CD8-positive, alpha-beta memory T cell (primary cell): ENCODE measurements at regions not wholly inside any gene's neighbourhood (a gene's known extent, or its start where the extent isn't known, plus 50 kb on each side); places are given as distances from the start of the nearest gene placed in this dataset.
"Not testable (repeated sequence)": the region's sequence is repeated elsewhere in the genome, so short reads cannot be mapped to it uniquely, and the experiment has no call there.

ENCODE experiments used
- CTCF ChIA-PET: fragments of 350-600 bp; sonication (Branson Sonifier 250); formaldehyde crosslinking; loops from one replicate; lab custom pipeline; 2021; ENCODE audit warnings: antibody characterized with exemption; lab: Charles Lee
- POLR2A ChIA-PET: fragments of 350-600 bp; sonication (Branson Sonifier 250); formaldehyde crosslinking; loops from one replicate; lab custom pipeline; 2021; ENCODE audit warnings: antibody characterized with exemption; lab: Charles Lee
- DNase-seq, 5 donors: peaks; one replicate each; pipeline versions ENCODE4 v3.0.0 to v3.0.0-alpha.2; 2020 to 2022; ENCODE audit warnings: mixed read lengths in 1 of 5
- H3K27ac ChIP-seq: one replicate; pipeline ENCODE4 v1.7.0; 2013; ENCODE audit warnings: low read depth, mild to moderate bottlenecking, low read length, moderate library complexity
- H3K27me3 ChIP-seq: 2 replicates; pipeline ENCODE4 v1.7.0; 2013; ENCODE audit warnings: low read length, mild to moderate bottlenecking; ENCODE audit not compliant: insufficient read depth, poor library complexity, severe bottlenecking
- H3K36me3 ChIP-seq: 2 replicates; pipeline ENCODE4 v1.7.0; 2013; ENCODE audit warnings: mild to moderate bottlenecking, low read length, moderate library complexity; ENCODE audit not compliant: insufficient read depth
- H3K4me1 ChIP-seq: 2 replicates; pipeline ENCODE4 v1.7.0; 2013; ENCODE audit warnings: mild to moderate bottlenecking, low read length, moderate library complexity; ENCODE audit not compliant: insufficient read depth
- H3K4me3 ChIP-seq: 2 replicates; pipeline ENCODE4 v1.7.0; 2013; ENCODE audit warnings: mild to moderate bottlenecking, low read length
- H3K9me3 ChIP-seq: 2 replicates; pipeline ENCODE4 v1.7.0; 2013; ENCODE audit warnings: mild to moderate bottlenecking, low read length
- H3K27ac Mint-ChIP-seq, 8 donors: one replicate each; pipeline ENCODE4 v1.8.0; 2020 to 2021; ENCODE audit warnings: mixed read lengths in 8 of 8, mild to moderate bottlenecking in 6 of 8, inconsistent platforms in 3 of 8, moderate library complexity in 3 of 8
- H3K27me3 Mint-ChIP-seq, 2 donors: one replicate each; pipeline ENCODE4 v1.8.0; 2020 to 2021; ENCODE audit warnings: mixed read lengths in 2 of 2, mild to moderate bottlenecking in 1 of 2, moderate library complexity in 1 of 2
- H3K36me3 Mint-ChIP-seq, 3 donors: one replicate each; pipeline ENCODE4 v1.8.0; 2020 to 2021; ENCODE audit warnings: mixed read lengths in 3 of 3, inconsistent platforms in 1 of 3, mild to moderate bottlenecking in 1 of 3
- H3K4me1 Mint-ChIP-seq, 3 donors: one replicate each; pipeline ENCODE4 v1.8.0; 2020 to 2021; ENCODE audit warnings: mixed read lengths in 3 of 3, inconsistent platforms in 1 of 3, mild to moderate bottlenecking in 1 of 3
- H3K4me3 Mint-ChIP-seq, 7 donors: one replicate each; pipeline ENCODE4 v1.8.0; 2020 to 2021; ENCODE audit warnings: mixed read lengths in 7 of 7, mild to moderate bottlenecking in 6 of 7, moderate library complexity in 4 of 7, inconsistent platforms in 2 of 7
- H3K9me3 Mint-ChIP-seq, 5 donors: one replicate each; pipeline ENCODE4 v1.8.0; 2020 to 2022; ENCODE audit warnings: mixed read lengths in 5 of 5, mild to moderate bottlenecking in 3 of 5, moderate library complexity in 2 of 5, inconsistent platforms in 1 of 5

- H3K4me3 Mint-ChIP-seq = no peak overlapping the region
- CTCF ChIA-PET = no interaction called here
These were observed 296.7 kb downstream of the ZNF326 start for GRCh38 chr1:90291431-90292216.

GRCh38 chr1:90282811-90283210 is 287.9 kb downstream of the ZNF326 start:
- Mint-ChIP-seq H3K9me3 (peaks cover 0 to 7% (median 0%) of the 10 kb centered on the region in 5 donors), H3K27ac (no peak overlapping the region), H3K27me3 (peaks cover 0 to 3% of the 10 kb centered on the region in 2 donors), H3K4me3 (no peak overlapping the region), H3K36me3 (no peaks in the 10 kb centered on the region), H3K4me1 (no peaks in the 10 kb centered on the region)
- Histone ChIP-seq H3K27ac (no peak overlapping the region), H3K4me1 (no peaks in the 10 kb centered on the region), H3K4me3 (no peak overlapping the region), H3K36me3 (no peaks in the 10 kb centered on the region), H3K27me3 (no peaks in the 10 kb centered on the region), H3K9me3 (no peaks in the 10 kb centered on the region)
- ChIA-PET CTCF (no interaction called here), POLR2A (no interaction called here)
- DNase-seq = no peak

More at GRCh38 chr1:90291431-90292216, 296.7 kb downstream of the ZNF326 start:
- Histone ChIP-seq H3K9me3 (no peaks in the 10 kb centered on the region), H3K4me1 (no peaks in the 10 kb centered on the region), H3K4me3 (no peak overlapping the region), H3K27ac (no peak overlapping the region), H3K36me3 (no peaks in the 10 kb centered on the region), H3K27me3 (no peaks in the 10 kb centered on the region)
- peaks cover 0 to 7% (median 0%) of the 10 kb centered on the region in 5 donors for H3K9me3 Mint-ChIP-seq
- no peak overlapping the region for H3K27ac Mint-ChIP-seq
- H3K4me1 Mint-ChIP-seq = no peaks in the 10 kb centered on the region
- no peaks in the 10 kb centered on the region for H3K36me3 Mint-ChIP-seq
- H3K27me3 Mint-ChIP-seq = peaks cover 0 to 2% of the 10 kb centered on the region in 2 donors
- POLR2A ChIA-PET = no interaction called here
- no peak for DNase-seq

DNA sequence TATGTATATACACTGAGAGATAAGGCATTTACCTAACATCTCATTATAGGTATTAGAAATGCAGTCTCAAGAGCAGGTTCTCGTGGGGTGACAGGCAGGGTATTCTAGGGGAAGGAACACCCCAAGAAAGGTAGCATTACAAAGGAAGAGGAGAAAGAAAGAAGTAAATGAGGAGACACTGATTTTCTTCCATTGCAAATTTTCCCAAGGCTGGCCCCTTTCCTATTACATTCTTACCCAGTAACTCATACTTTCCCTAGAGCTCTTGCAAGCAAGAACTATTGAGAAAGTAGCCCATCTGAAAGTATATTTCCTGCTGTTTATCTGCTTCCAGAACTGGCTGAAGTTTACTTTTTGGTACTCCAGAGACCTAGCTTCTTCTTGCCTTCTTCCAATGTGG is 287.0 kb downstream of the ZNF326 start:
- DNase-seq, CTCF ChIA-PET: not testable (repeated sequence)

DNA sequence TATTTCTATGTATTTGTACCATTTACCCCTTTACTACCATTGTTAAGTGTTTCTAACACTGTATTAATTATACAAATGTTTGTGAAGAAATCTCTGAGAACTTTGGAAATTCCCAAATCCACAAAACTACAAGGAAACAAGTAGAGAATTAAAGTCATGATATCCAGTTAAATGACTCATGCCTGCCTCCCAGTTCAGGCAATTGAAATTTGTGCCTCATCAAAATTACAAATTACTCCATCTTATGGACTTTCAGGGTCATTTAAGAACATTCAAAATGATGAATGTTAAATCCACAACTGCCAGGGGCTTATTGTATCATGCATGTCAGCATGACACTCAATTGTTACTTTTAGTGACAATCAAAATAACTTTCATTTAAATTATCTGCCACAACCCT is 282.4 kb downstream of the ZNF326 start:
- Mint-ChIP-seq H3K27ac (no peak overlapping the region), H3K4me3 (no peak overlapping the region), H3K4me1 (no peaks in the 10 kb centered on the region), H3K9me3 (peaks cover 0 to 2% (median 0%) of the 10 kb centered on the region in 5 donors), H3K27me3 (peaks cover 0 to 3% of the 10 kb centered on the region in 2 donors), H3K36me3 (no peaks in the 10 kb centered on the region)
- no peak overlapping the region for H3K27ac ChIP-seq
- no peaks in the 10 kb centered on the region for H3K4me1 ChIP-seq
- no peak for DNase-seq
- no peaks in the 10 kb centered on the region for H3K27me3 ChIP-seq
- H3K4me3 ChIP-seq = no peak overlapping the region
- ChIA-PET POLR2A (no interaction called here), CTCF (no interaction called here)
- no peaks in the 10 kb centered on the region for H3K36me3 ChIP-seq
- no peaks in the 10 kb centered on the region for H3K9me3 ChIP-seq

More for the DNA sequence above, 287.0 kb downstream of the ZNF326 start:
- H3K27ac Mint-ChIP-seq, H3K4me3 Mint-ChIP-seq, POLR2A ChIA-PET, H3K4me1 ChIP-seq, H3K9me3 ChIP-seq, H3K4me3 ChIP-seq, H3K9me3 Mint-ChIP-seq, H3K36me3 Mint-ChIP-seq, H3K36me3 ChIP-seq, H3K27me3 ChIP-seq, H3K4me1 Mint-ChIP-seq, H3K27ac ChIP-seq, H3K27me3 Mint-ChIP-seq: not testable (repeated sequence)

- Mint-ChIP-seq H3K27me3 (no peaks in the 10 kb centered on the region), H3K9me3 (peaks cover 0 to 4% (median 0%) of the 10 kb centered on the region in 5 donors), H3K4me3 (no peak overlapping the region), H3K4me1 (no peaks in the 10 kb centered on the region), H3K36me3 (no peaks in the 10 kb centered on the region), H3K27ac (no peak overlapping the region)
- H3K36me3 ChIP-seq = no peaks in the 10 kb centered on the region
- no peaks in the 10 kb centered on the region for H3K4me1 ChIP-seq
- H3K27ac ChIP-seq = no peak overlapping the region
- ChIA-PET POLR2A (no interaction called here), CTCF (no interaction called here)
- no peak for DNase-seq
- no peaks in the 10 kb centered on the region for H3K27me3 ChIP-seq
- no peak overlapping the region for H3K4me3 ChIP-seq
- H3K9me3 ChIP-seq = no peaks in the 10 kb centered on the region
These were observed 279.5 kb downstream of the ZNF326 start for GRCh38 chr1:90274376-90274775.

- Mint-ChIP-seq H3K36me3 (no peaks in the 10 kb centered on the region), H3K4me3 (no peak overlapping the region), H3K27me3 (no peaks in the 10 kb centered on the region), H3K4me1 (no peaks in the 10 kb centered on the region), H3K9me3 (peaks cover 0 to 4% (median 0%) of the 10 kb centered on the region in 5 donors), H3K27ac (no peak overlapping the region)
- no peaks in the 10 kb centered on the region for H3K4me1 ChIP-seq
- POLR2A ChIA-PET = no interaction called here
- H3K4me3 ChIP-seq = no peak overlapping the region
- DNase-seq = no peak
- no peaks in the 10 kb centered on the region for H3K36me3 ChIP-seq
- CTCF ChIA-PET = no interaction called here
- H3K27ac ChIP-seq = no peak overlapping the region
- no peaks in the 10 kb centered on the region for H3K27me3 ChIP-seq
- no peaks in the 10 kb centered on the region for H3K9me3 ChIP-seq
These were observed 278.4 kb downstream of the ZNF326 start for GRCh38 chr1:90273241-90273774.

DNA sequence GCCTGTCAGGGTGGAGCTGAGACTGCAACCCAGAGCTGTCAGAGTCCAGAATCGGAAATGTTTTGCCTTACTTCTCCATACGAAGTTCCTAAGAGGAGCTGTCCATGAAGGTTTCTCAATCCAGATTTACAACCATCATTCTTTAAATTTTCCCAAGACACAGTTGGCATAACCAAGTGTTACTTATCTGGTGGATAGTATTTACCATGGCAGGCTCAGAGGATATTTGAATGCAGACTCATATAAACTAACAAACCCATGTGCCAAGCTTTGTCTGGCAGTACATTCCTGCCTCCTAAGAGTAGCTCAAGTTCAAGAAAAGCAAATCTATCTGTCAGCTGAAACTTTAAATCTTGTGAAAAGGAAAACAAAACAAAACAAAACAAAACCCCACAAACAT is 267.9 kb downstream of the ZNF326 start:
- Mint-ChIP-seq H3K27ac (no peak overlapping the region), H3K9me3 (peaks cover 0 to 4% (median 0%) of the 10 kb centered on the region in 5 donors), H3K27me3 (peaks cover 4 to 6% of the 10 kb centered on the region in 2 donors), H3K36me3 (no peaks in the 10 kb centered on the region), H3K4me1 (no peaks in the 10 kb centered on the region), H3K4me3 (no peak overlapping the region)
- H3K36me3 ChIP-seq = no peaks in the 10 kb centered on the region
- no peak overlapping the region for H3K4me3 ChIP-seq
- no peaks in the 10 kb centered on the region for H3K9me3 ChIP-seq
- CTCF ChIA-PET = no interaction called here
- H3K27me3 ChIP-seq = no peaks in the 10 kb centered on the region
- POLR2A ChIA-PET = no interaction called here
- no peaks in the 10 kb centered on the region for H3K4me1 ChIP-seq
- no peak overlapping the region for H3K27ac ChIP-seq
- no peak for DNase-seq

DNA sequence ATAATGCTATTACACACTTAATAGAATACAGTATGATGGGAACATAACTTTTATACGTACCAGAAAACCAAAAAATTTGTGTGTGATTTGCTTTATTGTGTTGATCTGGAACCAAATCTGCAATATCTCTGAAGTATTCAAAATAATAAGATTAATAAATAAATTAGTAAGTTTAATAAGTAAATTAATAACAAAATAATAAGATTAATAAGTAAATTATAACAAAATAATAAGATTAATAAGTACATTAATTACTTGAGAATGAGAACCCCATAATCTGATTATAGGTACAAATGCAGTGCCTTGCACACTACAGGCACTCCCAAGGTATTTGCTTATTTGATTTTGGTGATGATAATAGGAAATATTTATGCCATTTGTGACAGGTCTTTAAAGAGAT is 267.4 kb downstream of the ZNF326 start:
- Histone ChIP-seq H3K9me3 (no peaks in the 10 kb centered on the region), H3K4me1 (no peaks in the 10 kb centered on the region), H3K27ac (no peak overlapping the region), H3K4me3 (no peak overlapping the region), H3K36me3 (no peaks in the 10 kb centered on the region), H3K27me3 (no peaks in the 10 kb centered on the region)
- H3K36me3 Mint-ChIP-seq = no peaks in the 10 kb centered on the region
- no peak overlapping the region for H3K4me3 Mint-ChIP-seq
- no peak overlapping the region for H3K27ac Mint-ChIP-seq
- H3K9me3 Mint-ChIP-seq = peaks cover 0 to 4% (median 0%) of the 10 kb centered on the region in 5 donors
- POLR2A ChIA-PET = no interaction called here
- no peaks in the 10 kb centered on the region for H3K4me1 Mint-ChIP-seq
- DNase-seq = no peak
- H3K27me3 Mint-ChIP-seq = peaks cover 4 to 6% of the 10 kb centered on the region in 2 donors
- CTCF ChIA-PET = no interaction called here
